ENCODE measurements at regions not wholly inside any gene's neighbourhood (a gene's known extent, or its start where the extent isn't known, plus 50 kb on each side); places are given as distances from the start of the nearest gene placed in this dataset.

DNA sequence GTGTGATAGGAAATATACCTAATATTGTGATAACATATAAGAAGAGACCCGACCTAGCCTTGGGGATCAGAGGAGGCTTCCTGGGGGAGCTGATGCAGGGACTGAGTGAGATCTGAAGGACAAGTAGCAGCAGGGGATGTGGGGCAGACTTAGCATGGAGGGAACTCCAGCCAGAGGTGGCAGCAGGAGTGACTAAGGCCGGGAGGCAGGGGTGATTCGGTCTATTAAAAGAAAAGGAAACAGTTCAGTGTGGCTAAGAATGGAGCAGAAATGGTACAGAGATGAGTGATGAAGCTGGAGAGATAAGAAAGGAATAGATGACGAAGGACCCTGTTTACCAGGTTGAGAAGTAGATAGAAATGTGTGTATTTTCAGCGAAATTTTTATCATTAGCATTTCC is 408.8 kb downstream of the ENC1 start (continued):
- TF ChIP-seq, protein P1, sequence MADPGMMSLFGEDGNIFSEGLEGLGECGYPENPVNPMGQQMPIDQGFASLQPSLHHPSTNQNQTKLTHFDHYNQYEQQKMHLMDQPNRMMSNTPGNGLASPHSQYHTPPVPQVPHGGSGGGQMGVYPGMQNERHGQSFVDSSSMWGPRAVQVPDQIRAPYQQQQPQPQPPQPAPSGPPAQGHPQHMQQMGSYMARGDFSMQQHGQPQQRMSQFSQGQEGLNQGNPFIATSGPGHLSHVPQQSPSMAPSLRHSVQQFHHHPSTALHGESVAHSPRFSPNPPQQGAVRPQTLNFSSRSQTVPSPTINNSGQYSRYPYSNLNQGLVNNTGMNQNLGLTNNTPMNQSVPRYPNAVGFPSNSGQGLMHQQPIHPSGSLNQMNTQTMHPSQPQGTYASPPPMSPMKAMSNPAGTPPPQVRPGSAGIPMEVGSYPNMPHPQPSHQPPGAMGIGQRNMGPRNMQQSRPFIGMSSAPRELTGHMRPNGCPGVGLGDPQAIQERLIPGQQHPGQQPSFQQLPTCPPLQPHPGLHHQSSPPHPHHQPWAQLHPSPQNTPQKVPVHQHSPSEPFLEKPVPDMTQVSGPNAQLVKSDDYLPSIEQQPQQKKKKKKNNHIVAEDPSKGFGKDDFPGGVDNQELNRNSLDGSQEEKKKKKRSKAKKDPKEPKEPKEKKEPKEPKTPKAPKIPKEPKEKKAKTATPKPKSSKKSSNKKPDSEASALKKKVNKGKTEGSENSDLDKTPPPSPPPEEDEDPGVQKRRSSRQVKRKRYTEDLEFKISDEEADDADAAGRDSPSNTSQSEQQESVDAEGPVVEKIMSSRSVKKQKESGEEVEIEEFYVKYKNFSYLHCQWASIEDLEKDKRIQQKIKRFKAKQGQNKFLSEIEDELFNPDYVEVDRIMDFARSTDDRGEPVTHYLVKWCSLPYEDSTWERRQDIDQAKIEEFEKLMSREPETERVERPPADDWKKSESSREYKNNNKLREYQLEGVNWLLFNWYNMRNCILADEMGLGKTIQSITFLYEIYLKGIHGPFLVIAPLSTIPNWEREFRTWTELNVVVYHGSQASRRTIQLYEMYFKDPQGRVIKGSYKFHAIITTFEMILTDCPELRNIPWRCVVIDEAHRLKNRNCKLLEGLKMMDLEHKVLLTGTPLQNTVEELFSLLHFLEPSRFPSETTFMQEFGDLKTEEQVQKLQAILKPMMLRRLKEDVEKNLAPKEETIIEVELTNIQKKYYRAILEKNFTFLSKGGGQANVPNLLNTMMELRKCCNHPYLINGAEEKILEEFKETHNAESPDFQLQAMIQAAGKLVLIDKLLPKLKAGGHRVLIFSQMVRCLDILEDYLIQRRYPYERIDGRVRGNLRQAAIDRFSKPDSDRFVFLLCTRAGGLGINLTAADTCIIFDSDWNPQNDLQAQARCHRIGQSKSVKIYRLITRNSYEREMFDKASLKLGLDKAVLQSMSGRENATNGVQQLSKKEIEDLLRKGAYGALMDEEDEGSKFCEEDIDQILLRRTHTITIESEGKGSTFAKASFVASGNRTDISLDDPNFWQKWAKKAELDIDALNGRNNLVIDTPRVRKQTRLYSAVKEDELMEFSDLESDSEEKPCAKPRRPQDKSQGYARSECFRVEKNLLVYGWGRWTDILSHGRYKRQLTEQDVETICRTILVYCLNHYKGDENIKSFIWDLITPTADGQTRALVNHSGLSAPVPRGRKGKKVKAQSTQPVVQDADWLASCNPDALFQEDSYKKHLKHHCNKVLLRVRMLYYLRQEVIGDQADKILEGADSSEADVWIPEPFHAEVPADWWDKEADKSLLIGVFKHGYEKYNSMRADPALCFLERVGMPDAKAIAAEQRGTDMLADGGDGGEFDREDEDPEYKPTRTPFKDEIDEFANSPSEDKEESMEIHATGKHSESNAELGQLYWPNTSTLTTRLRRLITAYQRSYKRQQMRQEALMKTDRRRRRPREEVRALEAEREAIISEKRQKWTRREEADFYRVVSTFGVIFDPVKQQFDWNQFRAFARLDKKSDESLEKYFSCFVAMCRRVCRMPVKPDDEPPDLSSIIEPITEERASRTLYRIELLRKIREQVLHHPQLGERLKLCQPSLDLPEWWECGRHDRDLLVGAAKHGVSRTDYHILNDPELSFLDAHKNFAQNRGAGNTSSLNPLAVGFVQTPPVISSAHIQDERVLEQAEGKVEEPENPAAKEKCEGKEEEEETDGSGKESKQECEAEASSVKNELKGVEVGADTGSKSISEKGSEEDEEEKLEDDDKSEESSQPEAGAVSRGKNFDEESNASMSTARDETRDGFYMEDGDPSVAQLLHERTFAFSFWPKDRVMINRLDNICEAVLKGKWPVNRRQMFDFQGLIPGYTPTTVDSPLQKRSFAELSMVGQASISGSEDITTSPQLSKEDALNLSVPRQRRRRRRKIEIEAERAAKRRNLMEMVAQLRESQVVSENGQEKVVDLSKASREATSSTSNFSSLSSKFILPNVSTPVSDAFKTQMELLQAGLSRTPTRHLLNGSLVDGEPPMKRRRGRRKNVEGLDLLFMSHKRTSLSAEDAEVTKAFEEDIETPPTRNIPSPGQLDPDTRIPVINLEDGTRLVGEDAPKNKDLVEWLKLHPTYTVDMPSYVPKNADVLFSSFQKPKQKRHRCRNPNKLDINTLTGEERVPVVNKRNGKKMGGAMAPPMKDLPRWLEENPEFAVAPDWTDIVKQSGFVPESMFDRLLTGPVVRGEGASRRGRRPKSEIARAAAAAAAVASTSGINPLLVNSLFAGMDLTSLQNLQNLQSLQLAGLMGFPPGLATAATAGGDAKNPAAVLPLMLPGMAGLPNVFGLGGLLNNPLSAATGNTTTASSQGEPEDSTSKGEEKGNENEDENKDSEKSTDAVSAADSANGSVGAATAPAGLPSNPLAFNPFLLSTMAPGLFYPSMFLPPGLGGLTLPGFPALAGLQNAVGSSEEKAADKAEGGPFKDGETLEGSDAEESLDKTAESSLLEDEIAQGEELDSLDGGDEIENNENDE (IDR thresholded peaks at IDR 0.05; ENCODE audit: insufficient replicate concordance, low read length), result no peak
- TF ChIP-seq, protein P2, sequence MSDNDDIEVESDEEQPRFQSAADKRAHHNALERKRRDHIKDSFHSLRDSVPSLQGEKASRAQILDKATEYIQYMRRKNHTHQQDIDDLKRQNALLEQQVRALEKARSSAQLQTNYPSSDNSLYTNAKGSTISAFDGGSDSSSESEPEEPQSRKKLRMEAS (IDR thresholded peaks at IDR 0.05), result no peak
- no peak for TF ChIP-seq SRF (IDR thresholded peaks at IDR 0.05; ENCODE audit: low read depth, low read length)
- TF ChIP-seq SP2 (IDR thresholded peaks at IDR 0.05; ENCODE audit: low read length), result no peak
- no peak for TF ChIP-seq ASH2L (IDR thresholded peaks at IDR 0.05; ENCODE audit: low read length)
- TF ChIP-seq KDM5A (IDR thresholded peaks at IDR 0.05; ENCODE audit: low read length), result no peak
